Transverse colon (tissue), 3 donors: ENCODE measurements at regions not wholly inside any gene's neighbourhood (a gene's known extent, or its start where the extent isn't known, plus 50 kb on each side); places are given as distances from the start of the nearest gene placed in this dataset.

Source experiments
- POLR2A ChIP-seq: fragments of 450-650 bp; IDR thresholded peaks from one replicate; pipeline ENCODE4 v1.6.1; 2016; ENCODE audit warnings: antibody characterized with exemption, mild to moderate bottlenecking, moderate library complexity
- TF ChIP-seq, protein P1 (sequence below), 5 experiments: fragments of 200-600 bp in 3 of 5; fragments of 450-650 bp in 2 of 5; sonication (generic) in 3 of 5; IDR thresholded peaks; 1 replicate in 2 of 5; 2 replicates in 3 of 5; pipeline ENCODE4 v1.5.1; 2016 to 2017; ENCODE audit warnings: antibody characterized with exemption in 5 of 5, inconsistent platforms in 3 of 5, mild to moderate bottlenecking in 2 of 5, moderate library complexity in 1 of 5

- TF ChIP-seq, protein P1, sequence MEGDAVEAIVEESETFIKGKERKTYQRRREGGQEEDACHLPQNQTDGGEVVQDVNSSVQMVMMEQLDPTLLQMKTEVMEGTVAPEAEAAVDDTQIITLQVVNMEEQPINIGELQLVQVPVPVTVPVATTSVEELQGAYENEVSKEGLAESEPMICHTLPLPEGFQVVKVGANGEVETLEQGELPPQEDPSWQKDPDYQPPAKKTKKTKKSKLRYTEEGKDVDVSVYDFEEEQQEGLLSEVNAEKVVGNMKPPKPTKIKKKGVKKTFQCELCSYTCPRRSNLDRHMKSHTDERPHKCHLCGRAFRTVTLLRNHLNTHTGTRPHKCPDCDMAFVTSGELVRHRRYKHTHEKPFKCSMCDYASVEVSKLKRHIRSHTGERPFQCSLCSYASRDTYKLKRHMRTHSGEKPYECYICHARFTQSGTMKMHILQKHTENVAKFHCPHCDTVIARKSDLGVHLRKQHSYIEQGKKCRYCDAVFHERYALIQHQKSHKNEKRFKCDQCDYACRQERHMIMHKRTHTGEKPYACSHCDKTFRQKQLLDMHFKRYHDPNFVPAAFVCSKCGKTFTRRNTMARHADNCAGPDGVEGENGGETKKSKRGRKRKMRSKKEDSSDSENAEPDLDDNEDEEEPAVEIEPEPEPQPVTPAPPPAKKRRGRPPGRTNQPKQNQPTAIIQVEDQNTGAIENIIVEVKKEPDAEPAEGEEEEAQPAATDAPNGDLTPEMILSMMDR (IDR thresholded peaks at IDR 0.05) = no peak
- no peak for TF ChIP-seq POLR2A
Observed at GRCh38 chr9:22742401-22742800, 295.8 kb downstream of the DMRTA1 start.
